ENCODE measurements at regions not wholly inside any gene's neighbourhood (a gene's known extent, or its start where the extent isn't known, plus 50 kb on each side); places are given as distances from the start of the nearest gene placed in this dataset.
A peak's percentile ranks its signal among the peaks of the same experiment; 100 is the strongest.

DNA sequence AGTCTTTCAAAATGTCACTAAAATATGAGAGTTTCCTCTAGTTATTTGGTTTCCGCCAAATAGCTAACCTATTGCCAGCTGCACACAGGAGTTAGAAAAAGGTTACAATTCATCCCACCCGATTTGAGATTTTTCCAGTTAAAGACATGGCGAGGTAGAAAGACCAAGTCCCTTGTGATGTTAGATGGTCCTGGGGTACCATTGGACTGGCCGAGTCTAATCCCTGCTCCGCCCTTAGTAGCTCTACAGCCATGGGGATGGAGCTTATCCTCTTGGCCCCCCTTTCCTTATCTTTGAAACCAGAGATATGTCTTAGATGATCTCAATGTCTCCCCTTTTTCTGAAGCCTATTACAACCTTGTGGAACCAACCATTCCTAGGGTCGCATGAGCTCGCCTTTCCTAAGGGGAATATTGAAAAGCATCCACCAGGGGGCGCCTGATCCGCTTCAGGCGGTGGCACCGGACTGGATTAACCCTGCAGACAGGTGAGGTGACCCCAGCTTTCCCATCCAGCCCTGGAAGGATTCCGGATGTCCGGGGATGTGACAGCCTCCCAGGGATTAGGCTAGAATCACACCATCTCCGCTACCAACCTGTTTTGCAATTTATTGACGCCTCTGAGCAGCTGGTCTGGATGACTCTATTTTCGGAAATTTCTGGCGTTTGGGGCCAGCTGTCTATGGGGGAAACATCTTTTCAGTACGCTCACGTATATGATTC is 68.3 kb upstream of the SIM2 start:
- ChIA-PET RAD21 (ENCODE audit: low non-redundant PET in 1 of 2, low total read pairs in 2 of 2, uncharacterized antibody in 2 of 2, unreplicated experiment in 2 of 2) (interaction anchor here (0.6 to 1.4 kb wide), 8 partner anchors 108 to 297 kb away, joined by 3 to 10 read pairs (median 4); no protein-coding TSS in a partner anchor), POLR2A (no interaction called here), CTCF (interaction anchor here (0.6 to 2.3 kb wide), 42 partner anchors 9 to 382 kb away, joined by 3 to 33 read pairs (median 4); partner anchors contain the start of gene HLCS)
- TF ChIP-seq ZFX (IDR thresholded peaks at IDR 0.05) (no peak), RAD21 (IDR thresholded peaks at IDR 0.05; ENCODE audit: low read depth) (peak; percentile 63), EGR1 (IDR thresholded peaks at IDR 0.05; ENCODE audit: low read depth) (no peak), ZNF274 (IDR thresholded peaks at IDR 0.05; ENCODE audit: low read depth, low read length) (no peak), SRF (IDR thresholded peaks at IDR 0.05; ENCODE audit: low read depth) (no peak)
- TF ChIP-seq, protein P1, sequence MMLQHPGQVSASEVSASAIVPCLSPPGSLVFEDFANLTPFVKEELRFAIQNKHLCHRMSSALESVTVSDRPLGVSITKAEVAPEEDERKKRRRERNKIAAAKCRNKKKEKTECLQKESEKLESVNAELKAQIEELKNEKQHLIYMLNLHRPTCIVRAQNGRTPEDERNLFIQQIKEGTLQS (IDR thresholded peaks at IDR 0.05) = no peak
- TF ChIP-seq, protein P2, sequence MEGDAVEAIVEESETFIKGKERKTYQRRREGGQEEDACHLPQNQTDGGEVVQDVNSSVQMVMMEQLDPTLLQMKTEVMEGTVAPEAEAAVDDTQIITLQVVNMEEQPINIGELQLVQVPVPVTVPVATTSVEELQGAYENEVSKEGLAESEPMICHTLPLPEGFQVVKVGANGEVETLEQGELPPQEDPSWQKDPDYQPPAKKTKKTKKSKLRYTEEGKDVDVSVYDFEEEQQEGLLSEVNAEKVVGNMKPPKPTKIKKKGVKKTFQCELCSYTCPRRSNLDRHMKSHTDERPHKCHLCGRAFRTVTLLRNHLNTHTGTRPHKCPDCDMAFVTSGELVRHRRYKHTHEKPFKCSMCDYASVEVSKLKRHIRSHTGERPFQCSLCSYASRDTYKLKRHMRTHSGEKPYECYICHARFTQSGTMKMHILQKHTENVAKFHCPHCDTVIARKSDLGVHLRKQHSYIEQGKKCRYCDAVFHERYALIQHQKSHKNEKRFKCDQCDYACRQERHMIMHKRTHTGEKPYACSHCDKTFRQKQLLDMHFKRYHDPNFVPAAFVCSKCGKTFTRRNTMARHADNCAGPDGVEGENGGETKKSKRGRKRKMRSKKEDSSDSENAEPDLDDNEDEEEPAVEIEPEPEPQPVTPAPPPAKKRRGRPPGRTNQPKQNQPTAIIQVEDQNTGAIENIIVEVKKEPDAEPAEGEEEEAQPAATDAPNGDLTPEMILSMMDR (IDR thresholded peaks at IDR 0.05 in 2 of 3, conservative IDR thresholded peaks at IDR 0.05 in 1 of 3; ENCODE audit: borderline replicate concordance in 1 of 3, insufficient read depth in 1 of 3, low read depth in 2 of 3, low read length in 2 of 3) = peak; percentile 65 to 89 (median 77); a peak in 5 of 6 replicates
- no peak overlapping the region for H3K9ac ChIP-seq (ENCODE audit: low read length)
- H3K9me3 ChIP-seq (ENCODE audit: control insufficient read depth in 1 of 2, insufficient read depth in 1 of 2, low read depth in 1 of 2, low read length in 2 of 2) = no peaks in the 10 kb centered on the region
- ATAC-seq = peak; percentile 98
- H3K36me3 ChIP-seq (ENCODE audit: control insufficient read depth in 1 of 2, insufficient read depth in 2 of 2, low read length in 2 of 2) = no peaks in the 10 kb centered on the region
- no peak overlapping the region for H2AFZ ChIP-seq (ENCODE audit: low read depth, low read length, poor library complexity, severe bottlenecking)
- intact Hi-C loops (cut with micrococcal nuclease) = loop anchor here (1.0 to 10.0 kb wide), 3 partner anchors 126 to 297 kb away; no protein-coding TSS in a partner anchor
- H3K4me2 ChIP-seq (ENCODE audit: low read length) = no peak overlapping the region
- H3K27ac ChIP-seq (ENCODE audit: low read depth, low read length) = no peak overlapping the region
- no peaks in the 10 kb centered on the region for H3K79me2 ChIP-seq (ENCODE audit: insufficient read depth, low read length)
- no TSS peak for BruUV-seq (replicated peaks)
- peak; percentile 32 for DNase-seq (ENCODE audit: low read depth, low spot score)
- H3K27me3 ChIP-seq (ENCODE audit: insufficient read depth, low read length) = no peaks in the 10 kb centered on the region
- H4K20me1 ChIP-seq (ENCODE audit: insufficient read depth) = no peaks in the 10 kb centered on the region
- H3K9me2 ChIP-seq (ENCODE audit: insufficient read depth) = no peaks in the 10 kb centered on the region
- H3K4me3 ChIP-seq (replicated peaks in 1 of 2; ENCODE audit: low read depth in 1 of 2, low read length in 2 of 2) = no peak overlapping the region
- no peaks in the 10 kb centered on the region for H3K4me1 ChIP-seq (ENCODE audit: control insufficient read depth in 1 of 2, insufficient read depth in 2 of 2, low read length in 2 of 2)
